Upper lobe of right lung (tissue), 1 donor: ENCODE measurements at regions not wholly inside any gene's neighbourhood (a gene's known extent, or its start where the extent isn't known, plus 50 kb on each side); places are given as distances from the start of the nearest gene placed in this dataset.

Experiments used
- ATAC-seq: fragments of 200-7000 bp; cut with Tn5 transposase; one replicate; pipeline ENCODE4 v1.9.1; 2020; ENCODE audit warnings: mild to moderate bottlenecking, moderate library complexity
- DNase-seq: peaks from one replicate; pipeline ENCODE4 v3.0.0-alpha.2; 2020
- H3K27ac ChIP-seq: fragments of 200-600 bp; one replicate; pipeline ENCODE4 v1.8.0; 2022
- H3K27me3 ChIP-seq: fragments of 200-600 bp; one replicate; pipeline ENCODE4 v1.8.0; 2022; ENCODE audit warnings: mild to moderate bottlenecking
- H3K36me3 ChIP-seq: fragments of 200-600 bp; one replicate; pipeline ENCODE4 v1.8.0; 2022
- H3K4me1 ChIP-seq: fragments of 200-600 bp; one replicate; pipeline ENCODE4 v1.8.0; 2022
- H3K4me3 ChIP-seq: fragments of 200-600 bp; one replicate; pipeline ENCODE4 v1.8.0; 2022; ENCODE audit warnings: mild to moderate bottlenecking
- H3K9me3 ChIP-seq: fragments of 200-600 bp; one replicate; pipeline ENCODE4 v1.8.0; 2022
- intact Hi-C: fragments of 100-400 bp; cut with DNase I; formaldehyde crosslinking; loops from one replicate; pipeline ENCODE4 v1.11.0; 2022
- TF ChIP-seq, protein P1 (sequence below): fragments of 200-600 bp; IDR thresholded peaks from one replicate; pipeline ENCODE4 v1.8.0; 2022; ENCODE audit warnings: antibody characterized with exemption
- donor health status: DM: no; HTN: yes; CAD: no; lungs with severe emphysema.

DNA sequence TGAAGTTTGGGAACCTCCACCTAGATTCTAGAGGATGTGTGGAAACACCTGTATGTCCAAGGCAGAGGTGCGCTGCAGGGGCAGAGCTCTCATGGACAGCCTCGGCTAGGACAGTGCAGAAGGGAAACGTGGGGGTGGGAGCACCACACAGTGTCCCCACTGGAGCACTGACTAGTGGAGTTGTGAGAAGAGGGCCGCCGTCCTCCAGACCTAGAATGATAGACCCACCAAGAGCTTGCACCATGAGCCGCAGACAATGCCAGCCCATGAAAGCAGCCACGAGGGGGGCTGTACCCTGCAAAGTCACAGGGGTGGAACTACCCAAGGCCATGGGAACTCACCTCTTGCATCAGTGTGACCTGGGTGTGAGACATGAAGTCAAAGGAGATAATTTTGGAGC, 274.5 kb upstream of the FMR1 start:
- Histone ChIP-seq H3K4me1 (no peaks in the 10 kb centered on the region), H3K27me3 (no peaks in the 10 kb centered on the region), H3K9me3 (no peaks in the 10 kb centered on the region), H3K36me3 (no peaks in the 10 kb centered on the region), H3K4me3 (no peak overlapping the region), H3K27ac (no peak overlapping the region)
- ATAC-seq, result no peak
- intact Hi-C loops, result no loop called here
- DNase-seq, result no peak
- TF ChIP-seq, protein P1, sequence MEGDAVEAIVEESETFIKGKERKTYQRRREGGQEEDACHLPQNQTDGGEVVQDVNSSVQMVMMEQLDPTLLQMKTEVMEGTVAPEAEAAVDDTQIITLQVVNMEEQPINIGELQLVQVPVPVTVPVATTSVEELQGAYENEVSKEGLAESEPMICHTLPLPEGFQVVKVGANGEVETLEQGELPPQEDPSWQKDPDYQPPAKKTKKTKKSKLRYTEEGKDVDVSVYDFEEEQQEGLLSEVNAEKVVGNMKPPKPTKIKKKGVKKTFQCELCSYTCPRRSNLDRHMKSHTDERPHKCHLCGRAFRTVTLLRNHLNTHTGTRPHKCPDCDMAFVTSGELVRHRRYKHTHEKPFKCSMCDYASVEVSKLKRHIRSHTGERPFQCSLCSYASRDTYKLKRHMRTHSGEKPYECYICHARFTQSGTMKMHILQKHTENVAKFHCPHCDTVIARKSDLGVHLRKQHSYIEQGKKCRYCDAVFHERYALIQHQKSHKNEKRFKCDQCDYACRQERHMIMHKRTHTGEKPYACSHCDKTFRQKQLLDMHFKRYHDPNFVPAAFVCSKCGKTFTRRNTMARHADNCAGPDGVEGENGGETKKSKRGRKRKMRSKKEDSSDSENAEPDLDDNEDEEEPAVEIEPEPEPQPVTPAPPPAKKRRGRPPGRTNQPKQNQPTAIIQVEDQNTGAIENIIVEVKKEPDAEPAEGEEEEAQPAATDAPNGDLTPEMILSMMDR, result no peak

DNA sequence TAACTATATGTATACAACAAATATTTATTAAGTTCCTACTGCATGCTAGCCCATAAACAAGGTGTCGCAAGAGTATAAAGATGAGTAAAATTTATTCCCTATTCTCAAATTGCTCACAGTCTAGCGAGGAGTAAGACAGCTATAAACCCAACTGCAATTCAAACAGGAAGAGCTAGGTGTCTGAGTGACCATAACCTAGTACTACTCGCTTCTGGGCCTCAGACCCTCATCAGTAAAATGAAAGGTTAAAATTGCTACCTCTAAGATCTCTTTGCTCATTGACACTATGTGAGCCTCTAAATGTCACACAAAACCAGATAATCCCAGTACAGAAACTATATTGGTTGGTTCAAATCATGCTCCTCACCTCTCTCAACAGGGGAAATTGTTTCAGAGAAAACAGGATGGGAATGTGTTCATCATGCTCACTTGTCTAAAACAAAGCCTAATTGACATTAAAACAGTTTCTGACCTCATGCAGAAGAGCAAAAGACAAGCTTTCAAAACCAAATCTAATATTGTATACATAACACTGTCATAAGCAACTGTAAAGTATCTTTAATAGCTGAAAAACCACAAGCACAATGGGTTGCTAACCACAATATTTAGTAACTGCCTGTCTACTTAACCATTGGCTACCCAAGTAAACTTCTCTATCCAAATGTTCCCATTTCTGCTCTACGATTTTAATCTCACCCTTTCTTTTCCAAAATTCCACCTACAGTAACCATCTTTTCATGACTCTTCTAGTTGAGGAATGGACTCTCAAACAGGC, 264.6 kb upstream of the FMR1 start:
- ATAC-seq (no peak), DNase-seq (no peak)
- Histone ChIP-seq H3K4me1 (no peaks in the 10 kb centered on the region), H3K9me3 (no peaks in the 10 kb centered on the region), H3K36me3 (no peaks in the 10 kb centered on the region), H3K4me3 (no peak overlapping the region), H3K27ac (no peak overlapping the region), H3K27me3 (no peaks in the 10 kb centered on the region)
- TF ChIP-seq, protein P1, result no peak
- intact Hi-C loops, result no loop called here

DNA sequence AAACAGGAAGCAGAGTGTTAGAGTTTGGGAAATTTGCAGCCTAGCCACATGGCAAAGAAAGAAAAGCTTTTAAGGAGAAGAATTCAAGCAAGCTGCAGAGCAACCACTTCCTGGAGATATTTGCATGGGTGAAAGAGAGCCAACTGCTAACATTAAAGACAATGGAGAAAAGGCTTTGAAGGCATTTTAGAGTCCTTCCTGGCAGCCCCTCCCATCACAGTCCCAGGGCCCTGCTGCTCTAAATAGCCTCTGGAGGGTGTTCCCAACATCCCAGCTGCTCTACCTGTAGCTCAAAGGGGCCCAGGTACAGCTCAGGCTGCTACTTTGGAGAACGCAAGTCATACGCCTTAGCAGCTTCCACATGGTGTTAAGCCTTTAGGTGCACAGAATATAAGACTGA, 235.9 kb upstream of the FMR1 start:
- Histone ChIP-seq H3K9me3 (no peaks in the 10 kb centered on the region), H3K4me1 (no peaks in the 10 kb centered on the region), H3K27ac (no peak overlapping the region), H3K27me3 (no peaks in the 10 kb centered on the region), H3K4me3 (no peak overlapping the region), H3K36me3 (no peaks in the 10 kb centered on the region)
- no peak for DNase-seq
- TF ChIP-seq, protein P1, result no peak
- intact Hi-C loops, result no loop called here
- no peak for ATAC-seq

DNA sequence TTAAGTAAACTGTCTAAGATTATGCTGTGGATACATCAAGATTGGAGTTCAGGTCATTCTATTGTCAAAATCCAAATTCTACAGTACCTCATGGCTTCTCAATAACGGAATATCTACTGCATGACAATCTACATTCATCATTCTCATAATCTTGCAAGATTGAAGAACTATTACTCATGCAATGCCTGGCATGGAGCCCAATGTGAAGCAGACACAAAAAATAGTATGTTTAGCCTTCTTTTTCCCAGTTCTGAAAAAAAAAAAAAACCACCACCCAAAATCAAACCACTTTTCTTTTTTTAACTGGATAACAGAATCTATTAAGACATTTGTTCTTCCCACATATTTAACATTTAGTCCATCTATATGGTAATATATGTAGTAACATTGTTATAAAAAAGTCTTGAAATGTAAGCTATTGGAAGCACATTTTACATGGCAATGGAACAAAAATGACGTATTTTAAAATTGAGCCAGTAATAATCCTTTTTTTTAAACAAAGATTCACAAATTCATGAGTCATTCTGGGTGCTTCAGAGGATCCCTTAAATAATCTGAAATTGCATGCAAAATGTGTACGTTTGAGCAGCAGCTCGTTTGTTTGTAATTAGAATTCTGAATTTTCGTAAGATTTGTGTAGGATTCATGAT, 232.2 kb upstream of the FMR1 start:
- Histone ChIP-seq H3K4me3 (no peak overlapping the region), H3K36me3 (no peaks in the 10 kb centered on the region), H3K9me3 (no peaks in the 10 kb centered on the region), H3K4me1 (no peaks in the 10 kb centered on the region), H3K27me3 (no peaks in the 10 kb centered on the region), H3K27ac (no peak overlapping the region)
- intact Hi-C loops, result no loop called here
- ATAC-seq, result no peak
- no peak for DNase-seq
- TF ChIP-seq, protein P1, result no peak

DNA sequence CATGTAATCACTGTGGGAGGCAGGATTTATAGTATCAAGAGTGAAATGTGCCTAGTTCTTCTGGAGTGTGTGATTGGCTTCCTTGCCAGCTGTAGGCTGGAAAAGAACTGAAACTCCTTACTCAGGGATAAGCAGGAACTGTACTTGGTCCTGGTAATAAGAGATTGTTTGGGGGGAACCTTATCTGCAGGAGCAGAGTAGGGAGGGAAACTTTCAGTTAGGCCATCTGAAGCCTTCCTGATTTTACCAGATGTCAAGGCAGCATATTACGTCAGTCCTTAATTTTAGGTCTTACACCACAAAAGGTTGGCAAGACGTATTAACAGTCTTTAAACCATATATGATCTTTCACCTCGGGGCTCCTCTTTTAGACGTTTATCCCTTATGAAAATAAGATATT, 231.5 kb upstream of the FMR1 start:
- no peak overlapping the region for H3K4me3 ChIP-seq

More for the DNA sequence above, 231.5 kb upstream of the FMR1 start:
- H3K4me1 ChIP-seq, result no peaks in the 10 kb centered on the region
- intact Hi-C loops, result no loop called here
- no peaks in the 10 kb centered on the region for H3K9me3 ChIP-seq
- no peaks in the 10 kb centered on the region for H3K27me3 ChIP-seq
- TF ChIP-seq, protein P1, result no peak
- no peak for DNase-seq
- H3K27ac ChIP-seq, result no peak overlapping the region
- ATAC-seq, result no peak
- no peaks in the 10 kb centered on the region for H3K36me3 ChIP-seq
